Uterus (tissue), 2 donors: ENCODE measurements at regions not wholly inside any gene's neighbourhood (a gene's known extent, or its start where the extent isn't known, plus 50 kb on each side); places are given as distances from the start of the nearest gene placed in this dataset.

Source experiments
- CTCF ChIP-seq, 4 experiments: fragments of 200-600 bp in 2 of 4; fragments of 450-650 bp in 2 of 4; sonication (generic) in 2 of 4; IDR thresholded peaks; one replicate each; pipeline ENCODE4 v1.5.1; 2016 to 2019; ENCODE audit warnings: antibody characterized with exemption in 4 of 4, mild to moderate bottlenecking in 2 of 4, moderate library complexity in 1 of 4
- POLR2A ChIP-seq, 2 donors: fragments of 450-650 bp; IDR thresholded peaks; one replicate each; pipeline ENCODE4 v1.6.1; 2016; ENCODE audit warnings: antibody characterized with exemption in 2 of 2, mild to moderate bottlenecking in 1 of 2, moderate library complexity in 1 of 2

- TF ChIP-seq POLR2A (IDR thresholded peaks at IDR 0.05) (no peak), CTCF (IDR thresholded peaks at IDR 0.05) (no peak)
These were observed 1054.2 kb upstream of the FOXG1 start for GRCh38 chr14:27712364-27712763.
